ENCODE measurements at regions not wholly inside any gene's neighbourhood (a gene's known extent, or its start where the extent isn't known, plus 50 kb on each side); places are given as distances from the start of the nearest gene placed in this dataset.

- Histone ChIP-seq H3K36me3 (ENCODE audit: insufficient read depth, low read length) (no peaks in the 10 kb centered on the region), H3K4me3 (ENCODE audit: low read depth in 1 of 2, low read length in 2 of 2) (no peak overlapping the region), H3K27me3 (ENCODE audit: control insufficient read depth in 1 of 2, insufficient read depth in 2 of 2, low read length in 2 of 2) (no peaks in the 10 kb centered on the region), H3K4me1 (ENCODE audit: insufficient read depth, low read length) (no peaks in the 10 kb centered on the region), H3K9me3 (ENCODE audit: low read length) (no peaks in the 10 kb centered on the region), H3K9ac (ENCODE audit: low read length) (no peak overlapping the region), H3K27ac (ENCODE audit: low read depth, low read length) (no peak overlapping the region)
Measured at GRCh38 chr14:30291216-30291615, 267.7 kb upstream of the G2E3 start.

GRCh38 chr14:30292541-30292940 is 266.4 kb upstream of the G2E3 start:
- Histone ChIP-seq H3K27me3 (ENCODE audit: control insufficient read depth in 1 of 2, insufficient read depth in 2 of 2, low read length in 2 of 2) (no peaks in the 10 kb centered on the region), H3K4me3 (ENCODE audit: low read depth in 1 of 2, low read length in 2 of 2) (no peak overlapping the region), H3K9me3 (ENCODE audit: low read length) (no peaks in the 10 kb centered on the region), H3K27ac (ENCODE audit: low read depth, low read length) (no peak overlapping the region), H3K36me3 (ENCODE audit: insufficient read depth, low read length) (no peaks in the 10 kb centered on the region), H3K9ac (ENCODE audit: low read length) (no peak overlapping the region), H3K4me1 (ENCODE audit: insufficient read depth, low read length) (no peaks in the 10 kb centered on the region)

DNA sequence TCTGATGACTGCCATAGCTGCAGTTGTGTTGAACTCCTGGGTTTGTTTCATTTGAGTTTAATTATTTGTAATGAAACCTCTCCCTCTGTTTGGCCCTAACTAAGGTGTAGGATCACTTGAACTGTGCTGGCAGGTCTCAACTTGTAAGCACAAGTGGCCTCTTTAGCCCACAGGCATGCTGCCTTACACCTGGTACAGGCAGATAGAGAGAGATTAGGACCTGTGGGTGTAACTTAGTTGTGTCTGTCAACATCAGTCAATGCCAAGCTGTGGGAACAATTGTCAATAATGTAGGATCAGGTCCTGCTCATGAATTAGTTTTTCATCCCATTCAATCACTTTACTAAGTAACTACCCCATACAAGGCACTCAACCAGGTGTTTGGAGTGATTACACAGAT is 263.0 kb upstream of the G2E3 start:
- Histone ChIP-seq H3K4me3 (ENCODE audit: low read depth in 1 of 2, low read length in 2 of 2) (no peak overlapping the region), H3K9ac (ENCODE audit: low read length) (no peak overlapping the region), H3K27me3 (ENCODE audit: control insufficient read depth in 1 of 2, insufficient read depth in 2 of 2, low read length in 2 of 2) (no peaks in the 10 kb centered on the region), H3K4me1 (ENCODE audit: insufficient read depth, low read length) (no peaks in the 10 kb centered on the region), H3K36me3 (ENCODE audit: insufficient read depth, low read length) (no peaks in the 10 kb centered on the region), H3K9me3 (ENCODE audit: low read length) (no peaks in the 10 kb centered on the region), H3K27ac (ENCODE audit: low read depth, low read length) (no peak overlapping the region)

GRCh38 chr14:30296931-30297405 is 262.0 kb upstream of the G2E3 start:
- no peaks in the 10 kb centered on the region for H3K4me1 ChIP-seq (ENCODE audit: insufficient read depth, low read length)
- no peak overlapping the region for H3K4me3 ChIP-seq (ENCODE audit: low read depth in 1 of 2, low read length in 2 of 2)
- no peak overlapping the region for H3K27ac ChIP-seq (ENCODE audit: low read depth, low read length)
- no peak overlapping the region for H3K9ac ChIP-seq (ENCODE audit: low read length)
- no peaks in the 10 kb centered on the region for H3K27me3 ChIP-seq (ENCODE audit: control insufficient read depth in 1 of 2, insufficient read depth in 2 of 2, low read length in 2 of 2)
- H3K36me3 ChIP-seq (ENCODE audit: insufficient read depth, low read length), result no peaks in the 10 kb centered on the region
- H3K9me3 ChIP-seq (ENCODE audit: low read length), result no peaks in the 10 kb centered on the region

DNA sequence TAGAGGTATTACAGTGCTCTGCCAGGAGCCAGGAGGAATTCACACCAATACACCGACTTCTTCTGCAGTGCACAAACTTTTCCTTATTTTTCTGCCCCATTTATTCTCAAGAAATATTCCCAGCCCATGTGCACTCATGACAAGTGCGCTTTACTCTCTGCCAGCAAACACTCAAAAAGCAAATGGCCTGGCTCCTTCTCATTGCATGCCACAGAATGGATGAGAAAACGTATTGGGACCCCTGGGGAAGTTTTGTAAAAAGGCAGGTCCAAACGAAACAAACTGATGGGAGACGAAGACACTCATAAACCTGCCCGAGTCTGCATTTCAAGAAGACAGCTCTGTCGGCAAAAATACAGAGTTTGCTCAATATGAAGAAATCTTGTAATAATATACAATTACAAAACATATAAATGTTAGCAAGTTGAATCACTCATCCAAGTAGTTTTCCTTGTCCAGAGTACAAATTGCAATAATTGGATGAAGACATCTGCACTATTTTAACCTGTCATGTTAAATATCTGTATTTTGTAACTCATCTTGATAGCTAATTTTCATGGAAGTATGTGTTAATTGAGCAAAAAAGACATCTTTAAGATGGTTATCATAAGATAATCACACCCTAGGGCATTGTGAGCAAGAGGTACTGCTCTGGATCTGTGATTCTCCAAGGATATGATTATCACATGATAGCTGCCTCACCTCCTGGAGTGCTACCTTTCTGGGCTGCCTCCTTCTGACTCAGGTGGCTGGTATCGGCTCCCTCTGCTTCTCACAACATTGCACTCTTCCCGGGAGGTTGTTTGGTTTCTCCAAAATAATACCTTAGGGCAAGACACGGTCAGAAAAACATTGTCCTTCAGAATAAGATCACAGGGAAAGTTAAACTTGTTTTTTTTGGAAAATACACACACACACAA is 260.8 kb upstream of the G2E3 start:
- Histone ChIP-seq H3K4me3 (ENCODE audit: low read depth in 1 of 2, low read length in 2 of 2) (no peak overlapping the region), H3K9ac (ENCODE audit: low read length) (no peak overlapping the region), H3K9me3 (ENCODE audit: low read length) (no peaks in the 10 kb centered on the region), H3K27me3 (ENCODE audit: control insufficient read depth in 1 of 2, insufficient read depth in 2 of 2, low read length in 2 of 2) (no peaks in the 10 kb centered on the region), H3K4me1 (ENCODE audit: insufficient read depth, low read length) (no peaks in the 10 kb centered on the region), H3K27ac (ENCODE audit: low read depth, low read length) (no peak overlapping the region), H3K36me3 (ENCODE audit: insufficient read depth, low read length) (no peaks in the 10 kb centered on the region)

DNA sequence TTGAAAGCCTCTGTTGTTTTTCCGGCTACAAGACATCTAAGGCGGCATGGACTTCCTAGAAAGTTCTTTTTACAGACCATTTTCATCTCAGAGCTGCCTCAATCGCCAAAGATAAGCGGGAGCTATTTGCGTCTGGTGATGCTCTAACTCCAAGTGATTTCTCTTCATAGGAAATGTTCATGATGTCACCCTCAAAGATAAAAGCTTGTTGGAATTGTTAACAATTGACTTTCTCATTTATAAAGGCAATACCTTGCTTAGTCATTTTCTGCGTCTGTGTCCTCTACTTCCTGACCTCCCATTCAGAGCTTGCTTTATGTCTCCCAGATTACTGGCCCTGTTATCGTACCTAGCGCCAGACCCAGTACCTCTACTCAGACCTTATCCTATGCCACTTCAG is 259.0 kb upstream of the G2E3 start:
- Histone ChIP-seq H3K36me3 (ENCODE audit: insufficient read depth, low read length) (no peaks in the 10 kb centered on the region), H3K27me3 (ENCODE audit: control insufficient read depth in 1 of 2, insufficient read depth in 2 of 2, low read length in 2 of 2) (no peaks in the 10 kb centered on the region), H3K4me1 (ENCODE audit: insufficient read depth, low read length) (no peaks in the 10 kb centered on the region), H3K9me3 (ENCODE audit: low read length) (no peaks in the 10 kb centered on the region), H3K4me3 (ENCODE audit: low read depth in 1 of 2, low read length in 2 of 2) (no peak overlapping the region), H3K27ac (ENCODE audit: low read depth, low read length) (no peak overlapping the region), H3K9ac (ENCODE audit: low read length) (no peak overlapping the region)

- Histone ChIP-seq H3K27me3 (ENCODE audit: control insufficient read depth in 1 of 2, insufficient read depth in 2 of 2, low read length in 2 of 2) (no peaks in the 10 kb centered on the region), H3K4me3 (ENCODE audit: low read depth in 1 of 2, low read length in 2 of 2) (no peak overlapping the region), H3K9me3 (ENCODE audit: low read length) (no peaks in the 10 kb centered on the region), H3K27ac (ENCODE audit: low read depth, low read length) (no peak overlapping the region), H3K4me1 (ENCODE audit: insufficient read depth, low read length) (no peaks in the 10 kb centered on the region), H3K36me3 (ENCODE audit: insufficient read depth, low read length) (no peaks in the 10 kb centered on the region), H3K9ac (ENCODE audit: low read length) (no peak overlapping the region)
Measured at GRCh38 chr14:30303350-30303749, 255.6 kb upstream of the G2E3 start.

GRCh38 chr14:30305346-30305745 is 253.6 kb upstream of the G2E3 start:
- Histone ChIP-seq H3K9ac (ENCODE audit: low read length) (no peak overlapping the region), H3K27ac (ENCODE audit: low read depth, low read length) (no peak overlapping the region), H3K36me3 (ENCODE audit: insufficient read depth, low read length) (no peaks in the 10 kb centered on the region), H3K4me1 (ENCODE audit: insufficient read depth, low read length) (no peaks in the 10 kb centered on the region), H3K27me3 (ENCODE audit: control insufficient read depth in 1 of 2, insufficient read depth in 2 of 2, low read length in 2 of 2) (no peaks in the 10 kb centered on the region), H3K9me3 (ENCODE audit: low read length) (no peaks in the 10 kb centered on the region), H3K4me3 (ENCODE audit: low read depth in 1 of 2, low read length in 2 of 2) (no peak overlapping the region)

DNA sequence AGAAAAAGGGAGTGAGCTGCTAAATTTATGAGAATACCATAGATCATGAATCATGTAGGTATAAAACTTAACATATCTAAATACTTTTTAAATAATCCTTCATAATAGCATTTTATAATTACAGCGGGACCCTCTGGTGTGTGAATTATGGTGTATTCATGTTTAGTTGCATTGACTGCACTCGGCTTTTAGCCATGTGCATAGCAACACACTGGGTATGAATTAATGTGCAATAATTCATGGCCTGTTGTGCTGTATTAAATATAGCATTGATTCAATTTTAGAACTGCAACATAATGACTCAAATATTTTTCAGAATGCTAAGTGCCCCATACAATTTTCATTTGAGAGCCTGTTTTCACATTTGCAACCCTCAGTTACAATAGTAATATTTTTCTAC is 249.6 kb upstream of the G2E3 start:
- H3K27ac ChIP-seq (ENCODE audit: low read depth, low read length), result no peak overlapping the region
- no peak overlapping the region for H3K4me3 ChIP-seq (ENCODE audit: low read depth in 1 of 2, low read length in 2 of 2)
- no peaks in the 10 kb centered on the region for H3K4me1 ChIP-seq (ENCODE audit: insufficient read depth, low read length)
- H3K9me3 ChIP-seq (ENCODE audit: low read length), result no peaks in the 10 kb centered on the region
- no peaks in the 10 kb centered on the region for H3K27me3 ChIP-seq (ENCODE audit: control insufficient read depth in 1 of 2, insufficient read depth in 2 of 2, low read length in 2 of 2)
- H3K9ac ChIP-seq (ENCODE audit: low read length), result no peak overlapping the region
- no peaks in the 10 kb centered on the region for H3K36me3 ChIP-seq (ENCODE audit: insufficient read depth, low read length)

DNA sequence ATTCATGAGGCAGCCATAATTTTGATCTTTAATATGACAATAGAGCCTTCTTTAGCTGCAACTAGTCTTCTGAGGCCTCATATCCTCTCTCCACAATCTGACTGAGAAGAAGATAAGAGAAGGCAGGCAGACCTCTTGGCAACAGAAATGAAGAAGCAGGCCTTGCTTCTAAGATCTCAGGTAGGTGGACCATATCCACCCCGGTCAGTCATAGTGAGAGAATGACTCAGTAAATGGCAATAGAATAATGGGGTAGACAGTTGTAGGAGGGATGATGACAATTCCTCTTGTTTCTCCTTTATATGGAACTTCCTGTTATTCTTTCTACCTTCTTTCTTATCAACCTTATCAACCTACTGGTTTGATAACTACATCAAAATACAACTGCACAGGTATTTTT is 246.7 kb upstream of the G2E3 start:
- H3K27me3 ChIP-seq (ENCODE audit: control insufficient read depth in 1 of 2, insufficient read depth in 2 of 2, low read length in 2 of 2), result no peaks in the 10 kb centered on the region
- no peak overlapping the region for H3K4me3 ChIP-seq (ENCODE audit: low read depth in 1 of 2, low read length in 2 of 2)
- H3K27ac ChIP-seq (ENCODE audit: low read depth, low read length), result no peak overlapping the region
- no peaks in the 10 kb centered on the region for H3K9me3 ChIP-seq (ENCODE audit: low read length)
- no peaks in the 10 kb centered on the region for H3K4me1 ChIP-seq (ENCODE audit: insufficient read depth, low read length)
- H3K36me3 ChIP-seq (ENCODE audit: insufficient read depth, low read length), result no peaks in the 10 kb centered on the region
- no peak overlapping the region for H3K9ac ChIP-seq (ENCODE audit: low read length)

- H3K36me3 ChIP-seq (ENCODE audit: insufficient read depth, low read length), result no peaks in the 10 kb centered on the region
- H3K27me3 ChIP-seq (ENCODE audit: control insufficient read depth in 1 of 2, insufficient read depth in 2 of 2, low read length in 2 of 2), result no peaks in the 10 kb centered on the region
- no peaks in the 10 kb centered on the region for H3K9me3 ChIP-seq (ENCODE audit: low read length)
- H3K27ac ChIP-seq (ENCODE audit: low read depth, low read length), result no peak overlapping the region
- no peak overlapping the region for H3K9ac ChIP-seq (ENCODE audit: low read length)
- H3K4me1 ChIP-seq (ENCODE audit: insufficient read depth, low read length), result no peaks in the 10 kb centered on the region
- H3K4me3 ChIP-seq (ENCODE audit: low read depth in 1 of 2, low read length in 2 of 2), result no peak overlapping the region
Measured at GRCh38 chr14:30317729-30318128, 241.2 kb upstream of the G2E3 start.

GRCh38 chr14:30322819-30323218 is 236.1 kb upstream of the G2E3 start:
- H3K36me3 ChIP-seq (ENCODE audit: insufficient read depth, low read length), result no peaks in the 10 kb centered on the region
- no peak overlapping the region for H3K27ac ChIP-seq (ENCODE audit: low read depth, low read length)
- no peak overlapping the region for H3K9ac ChIP-seq (ENCODE audit: low read length)
- no peak overlapping the region for H3K4me3 ChIP-seq (ENCODE audit: low read depth in 1 of 2, low read length in 2 of 2)
- H3K27me3 ChIP-seq (ENCODE audit: control insufficient read depth in 1 of 2, insufficient read depth in 2 of 2, low read length in 2 of 2), result no peaks in the 10 kb centered on the region
- no peaks in the 10 kb centered on the region for H3K9me3 ChIP-seq (ENCODE audit: low read length)
- H3K4me1 ChIP-seq (ENCODE audit: insufficient read depth, low read length), result no peaks in the 10 kb centered on the region

Data from muscle layer of colon (tissue), 2 donors.